ENCODE measurements at regions not wholly inside any gene's neighbourhood (a gene's known extent, or its start where the extent isn't known, plus 50 kb on each side); places are given as distances from the start of the nearest gene placed in this dataset.

- no peak for DNase-seq
- Histone ChIP-seq H3K4me1 (no peaks in the 10 kb centered on the region), H3K27ac (no peak overlapping the region), H3K27me3 (no peaks in the 10 kb centered on the region), H3K9me3 (no peaks in the 10 kb centered on the region), H3K36me3 (no peaks in the 10 kb centered on the region), H3K4me3 (no peak overlapping the region)
- ATAC-seq: no peak
- in situ Hi-C loops (cut with MboI; ENCODE audit: low sequenced_read_pairs in 4 of 4): loop anchor here in 1 of 4 donors (10.0 kb wide), 1 partner anchor 211 kb away; no protein-coding TSS in a partner anchor
- intact Hi-C loops (cut with DNase I; ENCODE audit: low total_unique reads): no loop called here
- TF ChIP-seq POLR2A (IDR thresholded peaks at IDR 0.05): no peak
Measured at GRCh38 chr21:35265170-35265877, 216.2 kb upstream of the RUNX1 start.

GRCh38 chr21:35259457-35259856, 210.4 kb upstream of the RUNX1 start:
- H3K27ac ChIP-seq: peak overlapping the region; percentile 84 to 91 (median 87)
- intact Hi-C loops (cut with DNase I; ENCODE audit: low total_unique reads): loop anchor here (5.0 kb wide), 1 partner anchor 108 kb away; no protein-coding TSS in a partner anchor
- H3K4me1 ChIP-seq: peaks cover 34 to 40% of the 10 kb centered on the region in 2 donors
- no peaks in the 10 kb centered on the region for H3K36me3 ChIP-seq
- no peak overlapping the region for H3K4me3 ChIP-seq
- DNase-seq (no peak), ATAC-seq (no peak)
- H3K9me3 ChIP-seq: no peaks in the 10 kb centered on the region
- TF ChIP-seq CTCF (IDR thresholded peaks at IDR 0.05 in 4 of 5, conservative IDR thresholded peaks at IDR 0.05 in 1 of 5) (no peak), POLR2A (IDR thresholded peaks at IDR 0.05) (no peak)
- no peaks in the 10 kb centered on the region for H3K27me3 ChIP-seq
- in situ Hi-C loops (cut with MboI; ENCODE audit: low sequenced_read_pairs in 4 of 4): no loop called here

GRCh38 chr21:35258521-35258920, 209.4 kb upstream of the RUNX1 start:
- in situ Hi-C loops (cut with MboI; ENCODE audit: low sequenced_read_pairs in 4 of 4) (no loop called here), intact Hi-C loops (cut with DNase I; ENCODE audit: low total_unique reads) (loop anchor here (1.0 to 5.0 kb wide), 2 partner anchors 109 to 207 kb away; no protein-coding TSS in a partner anchor)
- no peak for TF ChIP-seq POLR2A (IDR thresholded peaks at IDR 0.05)
- no peak for TF ChIP-seq CTCF (IDR thresholded peaks at IDR 0.05 in 4 of 5, conservative IDR thresholded peaks at IDR 0.05 in 1 of 5)

GRCh38 chr21:35257413-35257812, 208.3 kb upstream of the RUNX1 start:
- DNase-seq (peak; percentile 75 to 83), ATAC-seq (peak; percentile 69 to 80)
- in situ Hi-C loops (cut with MboI; ENCODE audit: low sequenced_read_pairs in 4 of 4): no loop called here

More at GRCh38 chr21:35258521-35258920, 209.4 kb upstream of the RUNX1 start:
- ATAC-seq (no peak), DNase-seq (no peak)
- H3K27ac ChIP-seq: peak overlapping the region; percentile 84 to 91 (median 87)
- H3K4me3 ChIP-seq: no peak overlapping the region
- H3K27me3 ChIP-seq: no peaks in the 10 kb centered on the region
- no peaks in the 10 kb centered on the region for H3K9me3 ChIP-seq
- peaks cover 43 to 49% of the 10 kb centered on the region in 2 donors for H3K4me1 ChIP-seq
- no peaks in the 10 kb centered on the region for H3K36me3 ChIP-seq

More at GRCh38 chr21:35257413-35257812, 208.3 kb upstream of the RUNX1 start:
- intact Hi-C loops (cut with DNase I; ENCODE audit: low total_unique reads): loop anchor here (2.0 to 5.0 kb wide), 3 partner anchors 110 to 463 kb away; no protein-coding TSS in a partner anchor
- H3K4me3 ChIP-seq: no peak overlapping the region
- peak overlapping the region; percentile 84 to 91 (median 87) for H3K27ac ChIP-seq
- no peaks in the 10 kb centered on the region for H3K27me3 ChIP-seq
- H3K36me3 ChIP-seq: no peaks in the 10 kb centered on the region
- H3K9me3 ChIP-seq: no peaks in the 10 kb centered on the region
- TF ChIP-seq CTCF (IDR thresholded peaks at IDR 0.05 in 4 of 5, conservative IDR thresholded peaks at IDR 0.05 in 1 of 5) (no peak), POLR2A (IDR thresholded peaks at IDR 0.05) (no peak)
- peaks cover 49 to 61% of the 10 kb centered on the region in 2 donors for H3K4me1 ChIP-seq
